ENCODE measurements at regions not wholly inside any gene's neighbourhood (a gene's known extent, or its start where the extent isn't known, plus 50 kb on each side); places are given as distances from the start of the nearest gene placed in this dataset.

- Histone ChIP-seq H3K4me3 (no peak overlapping the region), H3K9ac (ENCODE audit: insufficient read depth in 1 of 2, low read length in 2 of 2) (no peak overlapping the region), H3K4me1 (ENCODE audit: control insufficient read depth in 5 of 5, insufficient read depth in 5 of 5, low read length in 5 of 5) (no peaks in the 10 kb centered on the region), H3K27me3 (ENCODE audit: control insufficient read depth in 3 of 3, insufficient read depth in 3 of 3, low read length in 2 of 3) (no peaks in the 10 kb centered on the region), H3K27ac (ENCODE audit: low read depth in 1 of 2, low read length in 1 of 2) (no peak overlapping the region), H3K36me3 (ENCODE audit: control insufficient read depth in 4 of 4, insufficient read depth in 4 of 4, low read length in 4 of 4) (no peaks in the 10 kb centered on the region), H3K9me3 (ENCODE audit: control insufficient read depth in 4 of 4, insufficient read depth in 3 of 4, low read length in 3 of 4) (no peaks in the 10 kb centered on the region)
- DNase-seq (no peak), ATAC-seq (ENCODE audit: insufficient read depth, low FRiP score) (no peak)
- 90 to 98% methylated on average over 4 of the region's 4 CpGs for WGBS, 2 donors
- TF ChIP-seq, protein P1, sequence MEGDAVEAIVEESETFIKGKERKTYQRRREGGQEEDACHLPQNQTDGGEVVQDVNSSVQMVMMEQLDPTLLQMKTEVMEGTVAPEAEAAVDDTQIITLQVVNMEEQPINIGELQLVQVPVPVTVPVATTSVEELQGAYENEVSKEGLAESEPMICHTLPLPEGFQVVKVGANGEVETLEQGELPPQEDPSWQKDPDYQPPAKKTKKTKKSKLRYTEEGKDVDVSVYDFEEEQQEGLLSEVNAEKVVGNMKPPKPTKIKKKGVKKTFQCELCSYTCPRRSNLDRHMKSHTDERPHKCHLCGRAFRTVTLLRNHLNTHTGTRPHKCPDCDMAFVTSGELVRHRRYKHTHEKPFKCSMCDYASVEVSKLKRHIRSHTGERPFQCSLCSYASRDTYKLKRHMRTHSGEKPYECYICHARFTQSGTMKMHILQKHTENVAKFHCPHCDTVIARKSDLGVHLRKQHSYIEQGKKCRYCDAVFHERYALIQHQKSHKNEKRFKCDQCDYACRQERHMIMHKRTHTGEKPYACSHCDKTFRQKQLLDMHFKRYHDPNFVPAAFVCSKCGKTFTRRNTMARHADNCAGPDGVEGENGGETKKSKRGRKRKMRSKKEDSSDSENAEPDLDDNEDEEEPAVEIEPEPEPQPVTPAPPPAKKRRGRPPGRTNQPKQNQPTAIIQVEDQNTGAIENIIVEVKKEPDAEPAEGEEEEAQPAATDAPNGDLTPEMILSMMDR (IDR thresholded peaks at IDR 0.05; ENCODE audit: control extremely low read depth, extremely low read depth), result no peak
These were observed 55.6 kb upstream of the ARID5B start for GRCh38 chr10:61845950-61846268.

DNA sequence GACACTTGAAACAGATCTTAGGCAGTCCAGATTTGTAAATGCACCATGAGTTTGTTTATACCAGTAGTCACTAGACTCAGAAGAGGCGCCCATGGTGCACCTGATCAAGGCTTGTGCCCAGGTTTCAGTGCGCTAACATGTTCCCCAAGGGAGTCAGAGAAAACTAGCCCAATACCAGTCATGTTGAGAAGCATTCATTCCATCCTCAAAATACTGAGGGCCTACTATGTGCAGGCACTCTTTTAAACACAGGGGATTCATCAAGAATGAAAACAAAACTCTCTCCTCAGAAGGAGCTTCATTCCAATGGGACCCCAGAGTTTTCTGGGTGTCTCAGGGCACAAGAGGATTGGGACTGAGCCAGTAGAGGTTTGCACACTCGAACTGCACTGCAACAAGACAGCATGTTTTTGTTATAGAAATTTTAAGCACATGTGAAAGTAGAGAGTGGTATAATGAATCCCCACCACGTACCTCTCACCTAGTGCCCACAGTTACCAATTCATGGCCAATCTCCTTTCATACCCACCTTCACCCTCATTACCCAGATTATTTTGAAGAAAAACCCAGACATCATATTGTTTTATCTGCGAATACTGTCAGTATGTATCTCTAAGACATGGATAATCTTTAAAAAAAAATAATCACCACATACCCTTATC, 55.0 kb upstream of the ARID5B start:
- H3K36me3 ChIP-seq (ENCODE audit: control insufficient read depth in 4 of 4, insufficient read depth in 4 of 4, low read length in 4 of 4), result no peaks in the 10 kb centered on the region
- no peaks in the 10 kb centered on the region for H3K9me3 ChIP-seq (ENCODE audit: control insufficient read depth in 4 of 4, insufficient read depth in 3 of 4, low read length in 3 of 4)
- H3K9ac ChIP-seq (ENCODE audit: insufficient read depth in 1 of 2, low read length in 2 of 2), result no peak overlapping the region
- DNase-seq (no peak), ATAC-seq (ENCODE audit: insufficient read depth, low FRiP score) (no peak)
- H3K27ac ChIP-seq (ENCODE audit: low read depth in 1 of 2, low read length in 1 of 2), result no peak overlapping the region
- H3K4me1 ChIP-seq (ENCODE audit: control insufficient read depth in 5 of 5, insufficient read depth in 5 of 5, low read length in 5 of 5), result no peaks in the 10 kb centered on the region
- 85 to 94% methylated on average over 5 of the region's 5 CpGs for WGBS, 2 donors
- no peaks in the 10 kb centered on the region for H3K27me3 ChIP-seq (ENCODE audit: control insufficient read depth in 3 of 3, insufficient read depth in 3 of 3, low read length in 2 of 3)
- no peak overlapping the region for H3K4me3 ChIP-seq
- TF ChIP-seq, protein P1 (IDR thresholded peaks at IDR 0.05; ENCODE audit: control extremely low read depth, extremely low read depth), result no peak

GRCh38 chr10:61847087-61847486, 54.4 kb upstream of the ARID5B start:
- no peak overlapping the region for H3K9ac ChIP-seq (ENCODE audit: insufficient read depth in 1 of 2, low read length in 2 of 2)
- no peaks in the 10 kb centered on the region for H3K9me3 ChIP-seq (ENCODE audit: control insufficient read depth in 4 of 4, insufficient read depth in 3 of 4, low read length in 3 of 4)
- no peak overlapping the region for H3K4me3 ChIP-seq
- no peaks in the 10 kb centered on the region for H3K27me3 ChIP-seq (ENCODE audit: control insufficient read depth in 3 of 3, insufficient read depth in 3 of 3, low read length in 2 of 3)
- no peaks in the 10 kb centered on the region for H3K36me3 ChIP-seq (ENCODE audit: control insufficient read depth in 4 of 4, insufficient read depth in 4 of 4, low read length in 4 of 4)
- no peaks in the 10 kb centered on the region for H3K4me1 ChIP-seq (ENCODE audit: control insufficient read depth in 5 of 5, insufficient read depth in 5 of 5, low read length in 5 of 5)
- H3K27ac ChIP-seq (ENCODE audit: low read depth in 1 of 2, low read length in 1 of 2), result no peak overlapping the region
- ATAC-seq (ENCODE audit: insufficient read depth, low FRiP score) (no peak), DNase-seq (no peak)
- 48 to 53% methylated on average over 2 of the region's 2 CpGs for WGBS, 2 donors
- TF ChIP-seq, protein P1 (IDR thresholded peaks at IDR 0.05; ENCODE audit: control extremely low read depth, extremely low read depth), result no peak

DNA sequence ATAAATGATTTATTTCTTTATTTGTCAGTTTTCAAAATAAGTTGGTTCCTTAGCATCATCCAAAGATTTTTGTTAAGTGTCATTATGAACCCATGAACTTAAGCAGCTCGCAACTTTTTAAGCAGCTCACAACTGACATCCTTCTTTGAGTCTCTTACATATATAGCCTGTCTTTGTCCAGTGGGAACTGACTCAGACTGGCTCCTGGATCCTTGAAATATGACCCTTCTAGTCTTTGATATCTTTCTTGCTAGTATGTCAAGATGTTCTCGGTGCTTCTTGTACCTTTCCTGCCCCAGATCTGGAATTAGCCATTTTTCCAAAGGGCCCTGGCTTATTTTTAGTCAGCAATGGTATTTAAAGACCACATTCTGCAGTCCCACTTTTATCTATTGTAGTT, 53.9 kb upstream of the ARID5B start:
- TF ChIP-seq, protein P1 (IDR thresholded peaks at IDR 0.05; ENCODE audit: control extremely low read depth, extremely low read depth), result no peak
- 94 to 98% methylated on average over 2 of the region's 2 CpGs for WGBS, 2 donors
- ATAC-seq (ENCODE audit: insufficient read depth, low FRiP score), result no peak
- Histone ChIP-seq H3K4me3 (no peak overlapping the region), H3K9me3 (ENCODE audit: control insufficient read depth in 4 of 4, insufficient read depth in 3 of 4, low read length in 3 of 4) (no peaks in the 10 kb centered on the region), H3K27ac (ENCODE audit: low read depth in 1 of 2, low read length in 1 of 2) (no peak overlapping the region), H3K36me3 (ENCODE audit: control insufficient read depth in 4 of 4, insufficient read depth in 4 of 4, low read length in 4 of 4) (no peaks in the 10 kb centered on the region), H3K9ac (ENCODE audit: insufficient read depth in 1 of 2, low read length in 2 of 2) (no peak overlapping the region), H3K4me1 (ENCODE audit: control insufficient read depth in 5 of 5, insufficient read depth in 5 of 5, low read length in 5 of 5) (no peaks in the 10 kb centered on the region), H3K27me3 (ENCODE audit: control insufficient read depth in 3 of 3, insufficient read depth in 3 of 3, low read length in 2 of 3) (no peaks in the 10 kb centered on the region)
- DNase-seq, result no peak

Data from lung (tissue), 11 donors.